ENCODE measurements at regions not wholly inside any gene's neighbourhood (a gene's known extent, or its start where the extent isn't known, plus 50 kb on each side); places are given as distances from the start of the nearest gene placed in this dataset.

DNA sequence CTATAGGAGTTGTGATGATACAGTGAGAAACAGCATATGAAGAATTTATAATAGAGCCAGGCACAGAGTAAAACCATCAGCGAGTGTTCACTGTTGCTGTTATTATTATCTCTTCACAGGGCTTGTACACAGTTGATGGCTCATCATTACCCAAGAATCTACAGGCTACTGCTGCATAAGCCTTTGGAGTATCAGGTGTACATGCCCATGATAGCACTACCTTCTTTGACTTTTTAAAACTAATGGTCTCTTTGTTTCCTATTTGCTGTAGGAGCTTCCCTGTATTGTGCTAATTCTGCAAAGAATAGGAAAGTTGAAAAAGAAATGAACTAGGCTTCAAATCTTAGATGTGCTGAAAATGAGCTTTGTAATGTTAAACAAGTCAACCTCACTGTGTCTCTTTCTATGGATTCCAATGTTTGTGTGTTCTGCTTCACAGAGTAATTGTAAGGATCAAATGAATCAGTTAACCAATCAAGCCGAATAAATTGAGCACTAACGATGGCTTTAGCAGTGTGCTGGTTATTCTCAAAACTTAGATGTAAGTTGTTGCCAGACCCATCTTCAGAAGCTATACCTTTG lies 138.8 kb downstream of the TUSC7 start:
- Histone ChIP-seq H3K36me3 (no peaks in the 10 kb centered on the region), H3K9me3 (replicated peaks) (no peaks in the 10 kb centered on the region), H3K4me1 (no peaks in the 10 kb centered on the region), H3K27ac (replicated peaks) (no peak overlapping the region), H3K27me3 (ENCODE audit: low read depth) (no peaks in the 10 kb centered on the region), H3K4me3 (no peak overlapping the region)
- DNase-seq = no peak
- TF ChIP-seq, protein P1, sequence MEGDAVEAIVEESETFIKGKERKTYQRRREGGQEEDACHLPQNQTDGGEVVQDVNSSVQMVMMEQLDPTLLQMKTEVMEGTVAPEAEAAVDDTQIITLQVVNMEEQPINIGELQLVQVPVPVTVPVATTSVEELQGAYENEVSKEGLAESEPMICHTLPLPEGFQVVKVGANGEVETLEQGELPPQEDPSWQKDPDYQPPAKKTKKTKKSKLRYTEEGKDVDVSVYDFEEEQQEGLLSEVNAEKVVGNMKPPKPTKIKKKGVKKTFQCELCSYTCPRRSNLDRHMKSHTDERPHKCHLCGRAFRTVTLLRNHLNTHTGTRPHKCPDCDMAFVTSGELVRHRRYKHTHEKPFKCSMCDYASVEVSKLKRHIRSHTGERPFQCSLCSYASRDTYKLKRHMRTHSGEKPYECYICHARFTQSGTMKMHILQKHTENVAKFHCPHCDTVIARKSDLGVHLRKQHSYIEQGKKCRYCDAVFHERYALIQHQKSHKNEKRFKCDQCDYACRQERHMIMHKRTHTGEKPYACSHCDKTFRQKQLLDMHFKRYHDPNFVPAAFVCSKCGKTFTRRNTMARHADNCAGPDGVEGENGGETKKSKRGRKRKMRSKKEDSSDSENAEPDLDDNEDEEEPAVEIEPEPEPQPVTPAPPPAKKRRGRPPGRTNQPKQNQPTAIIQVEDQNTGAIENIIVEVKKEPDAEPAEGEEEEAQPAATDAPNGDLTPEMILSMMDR (IDR thresholded peaks at IDR 0.05; ENCODE audit: borderline replicate concordance) = no peak
- intact Hi-C loops (cut with micrococcal nuclease) = no loop called here

DNA sequence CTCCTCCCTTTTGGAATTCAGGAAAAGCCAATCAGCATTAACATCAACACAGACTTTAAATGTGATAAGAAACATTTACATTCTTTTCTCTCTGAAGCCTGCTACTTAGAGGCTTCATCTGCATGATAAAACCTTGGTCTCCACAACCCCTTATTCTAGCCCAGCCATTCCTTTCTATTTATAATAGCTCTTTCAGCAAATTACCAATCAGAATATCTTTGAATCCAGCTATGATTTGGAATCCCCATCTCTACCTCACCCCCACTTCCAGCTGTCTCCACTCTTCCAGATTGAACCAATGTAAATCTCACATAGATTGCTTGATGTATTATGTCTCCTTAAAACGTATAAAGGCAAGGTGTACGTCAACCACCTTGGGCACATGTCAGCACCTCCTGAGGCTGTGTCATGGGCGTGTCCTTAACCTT lies 139.7 kb downstream of the TUSC7 start:
- Histone ChIP-seq H3K27me3 (ENCODE audit: low read depth) (no peaks in the 10 kb centered on the region), H3K36me3 (no peaks in the 10 kb centered on the region), H3K4me3 (no peak overlapping the region), H3K9me3 (replicated peaks) (no peaks in the 10 kb centered on the region), H3K4me1 (no peaks in the 10 kb centered on the region), H3K27ac (replicated peaks) (no peak overlapping the region)
- no peak for DNase-seq
- TF ChIP-seq, protein P1 (IDR thresholded peaks at IDR 0.05; ENCODE audit: borderline replicate concordance) = no peak
- intact Hi-C loops (cut with micrococcal nuclease) = no loop called here

DNA sequence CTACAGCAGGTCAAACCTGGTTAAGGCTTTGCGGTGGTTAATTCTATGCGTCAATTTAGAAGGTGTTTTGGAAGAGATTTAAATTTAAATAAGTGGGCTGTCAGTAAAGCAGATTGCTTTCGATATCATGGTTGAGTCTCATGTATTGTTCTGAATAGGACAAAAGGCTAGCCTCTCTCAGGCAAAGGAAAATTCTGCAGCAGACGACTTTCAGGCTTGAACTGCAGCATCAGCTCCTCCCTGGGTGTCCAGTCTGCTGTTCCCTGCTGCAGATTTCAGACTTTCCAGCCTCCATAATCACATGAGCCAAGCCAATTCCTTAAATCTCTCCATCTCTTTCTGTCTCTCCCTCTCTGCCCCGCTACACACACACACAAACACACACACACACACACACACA lies 143.2 kb downstream of the TUSC7 start:
- TF ChIP-seq, protein P1 (IDR thresholded peaks at IDR 0.05; ENCODE audit: borderline replicate concordance) = no peak
- no peak for DNase-seq
- Histone ChIP-seq H3K36me3 (no peaks in the 10 kb centered on the region), H3K9me3 (replicated peaks) (no peaks in the 10 kb centered on the region), H3K4me1 (no peaks in the 10 kb centered on the region), H3K4me3 (no peak overlapping the region), H3K27ac (replicated peaks) (no peak overlapping the region), H3K27me3 (ENCODE audit: low read depth) (no peaks in the 10 kb centered on the region)
- intact Hi-C loops (cut with micrococcal nuclease) = no loop called here

DNA sequence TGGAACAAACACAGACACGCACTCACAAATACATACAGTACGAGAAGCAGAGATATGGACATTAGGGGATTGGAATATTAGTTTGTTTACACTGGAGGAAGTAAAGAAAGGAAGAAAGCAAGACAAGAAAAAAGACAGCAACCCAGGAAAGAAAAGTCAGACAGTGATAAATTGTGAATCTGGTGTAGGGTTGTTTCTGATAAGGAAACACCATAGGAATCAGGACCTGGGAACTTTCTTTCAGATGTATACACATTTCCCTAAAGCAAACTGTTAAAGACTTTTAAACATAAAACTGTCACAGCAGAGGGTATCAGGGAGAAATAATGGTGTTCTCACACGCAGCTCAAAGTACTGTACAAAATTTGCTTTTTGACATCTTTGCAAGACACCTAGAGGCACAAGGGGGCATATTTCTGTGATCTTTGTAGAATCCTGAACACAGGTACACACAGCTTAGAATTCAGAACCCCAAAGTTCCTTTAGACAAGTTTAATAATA lies 153.7 kb downstream of the TUSC7 start:
- peaks cover 33% of the 10 kb centered on the region for H3K27me3 ChIP-seq (ENCODE audit: low read depth)
- no peak overlapping the region for H3K4me3 ChIP-seq
- no peak for DNase-seq
- no peaks in the 10 kb centered on the region for H3K36me3 ChIP-seq
- no peaks in the 10 kb centered on the region for H3K9me3 ChIP-seq (replicated peaks)
- intact Hi-C loops (cut with micrococcal nuclease) = no loop called here
- H3K4me1 ChIP-seq = no peaks in the 10 kb centered on the region
- H3K27ac ChIP-seq (replicated peaks) = no peak overlapping the region
- TF ChIP-seq, protein P1 (IDR thresholded peaks at IDR 0.05; ENCODE audit: borderline replicate concordance) = no peak

DNA sequence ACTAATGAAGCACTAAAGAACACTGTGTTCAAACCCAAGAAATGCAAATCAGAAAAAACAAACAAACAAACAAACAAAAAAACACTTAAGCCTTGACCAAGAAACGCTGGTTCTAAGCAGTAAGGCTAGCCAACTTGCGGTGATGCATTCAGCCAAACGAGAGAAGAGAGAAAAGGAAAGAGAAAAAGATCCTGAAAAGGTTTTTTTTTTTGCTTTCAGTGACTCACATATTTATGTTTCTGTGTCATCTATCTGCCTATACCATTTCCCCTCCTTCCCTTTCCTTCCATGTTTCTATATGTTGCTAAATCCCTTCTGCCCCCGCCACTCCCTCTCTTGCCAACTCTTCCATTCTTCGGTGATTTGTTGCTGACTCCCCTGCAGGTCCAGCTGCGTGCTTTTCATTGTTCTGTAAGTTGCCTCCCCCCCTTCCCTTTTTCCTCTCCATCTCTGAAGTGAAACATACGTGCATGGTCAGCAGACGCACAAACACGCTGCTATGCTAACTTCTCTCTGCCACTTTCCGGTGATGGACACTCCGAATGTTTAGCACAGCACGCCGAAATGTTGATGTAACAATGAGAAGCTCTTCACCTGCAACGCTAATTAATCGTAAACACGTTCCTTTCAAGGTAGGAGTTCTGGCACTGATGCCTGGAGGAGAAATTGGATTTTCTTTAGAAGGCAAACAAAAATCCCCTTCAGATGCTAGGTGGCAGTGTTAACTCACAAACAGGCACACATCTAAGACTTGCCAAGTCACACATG lies 154.4 kb downstream of the TUSC7 start:
- no peak for DNase-seq
- Histone ChIP-seq H3K4me1 (no peaks in the 10 kb centered on the region), H3K27ac (replicated peaks) (no peak overlapping the region), H3K9me3 (replicated peaks) (no peaks in the 10 kb centered on the region), H3K27me3 (ENCODE audit: low read depth) (peaks cover 33% of the 10 kb centered on the region), H3K4me3 (peak overlapping the region; percentile 12), H3K36me3 (no peaks in the 10 kb centered on the region)
- intact Hi-C loops (cut with micrococcal nuclease) = no loop called here
- TF ChIP-seq, protein P1 (IDR thresholded peaks at IDR 0.05; ENCODE audit: borderline replicate concordance) = peak; percentile 45
